NCI-H1694 treated with DMSO at 0.1 percent for 48 hours (cell line): ENCODE measurements at regions not wholly inside any gene's neighbourhood (a gene's known extent, or its start where the extent isn't known, plus 50 kb on each side); places are given as distances from the start of the nearest gene placed in this dataset.

Experiments
- DNase-seq: peaks from one replicate; lab custom pipeline; 2025; lab: John Stamatoyannopoulos, UW

DNA sequence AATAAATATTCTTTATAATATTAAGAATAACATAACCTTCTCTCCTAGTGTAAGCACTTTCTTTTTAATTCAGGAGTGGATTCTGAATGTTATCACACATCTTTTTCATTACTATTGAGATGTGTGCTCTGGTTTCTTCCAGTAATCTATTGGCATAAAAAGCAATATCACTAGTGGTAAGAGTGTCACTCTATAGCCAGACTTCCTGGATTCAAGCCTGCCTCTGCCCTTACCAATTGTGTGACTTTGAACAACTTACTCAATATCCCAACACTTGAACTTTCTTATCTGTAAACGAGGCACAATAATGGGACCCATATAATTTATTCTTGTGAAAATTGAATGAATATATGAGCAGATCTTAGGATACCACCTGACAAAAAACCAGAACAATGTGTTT lies 71.0 kb downstream of the SEM1 start:
- DNase-seq, result no peak

DNA sequence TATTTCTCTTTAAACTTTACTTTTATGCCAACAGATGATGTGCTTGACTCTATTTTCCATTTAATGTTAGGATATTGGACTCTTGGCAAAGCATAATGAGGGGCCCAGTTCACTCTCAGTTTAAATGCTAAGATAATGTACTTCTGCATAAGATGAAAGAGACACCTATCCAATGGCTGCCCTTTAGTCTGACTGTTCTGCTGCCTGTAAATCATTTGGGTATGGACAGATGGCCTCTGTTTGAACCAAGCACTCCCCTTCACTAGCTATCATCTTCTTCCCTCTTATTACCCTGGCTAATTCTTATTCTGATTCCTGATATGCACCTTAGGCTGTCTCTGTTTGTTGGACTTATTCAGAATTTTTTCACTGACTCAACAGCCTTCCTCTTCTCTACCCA lies 72.1 kb downstream of the SEM1 start:
- DNase-seq, result no peak

GRCh38 chr7:96636979-96637378 lies 72.7 kb downstream of the SEM1 start:
- no peak for DNase-seq

GRCh38 chr7:96636342-96636860 lies 73.2 kb downstream of the SEM1 start:
- DNase-seq, result no peak

DNA sequence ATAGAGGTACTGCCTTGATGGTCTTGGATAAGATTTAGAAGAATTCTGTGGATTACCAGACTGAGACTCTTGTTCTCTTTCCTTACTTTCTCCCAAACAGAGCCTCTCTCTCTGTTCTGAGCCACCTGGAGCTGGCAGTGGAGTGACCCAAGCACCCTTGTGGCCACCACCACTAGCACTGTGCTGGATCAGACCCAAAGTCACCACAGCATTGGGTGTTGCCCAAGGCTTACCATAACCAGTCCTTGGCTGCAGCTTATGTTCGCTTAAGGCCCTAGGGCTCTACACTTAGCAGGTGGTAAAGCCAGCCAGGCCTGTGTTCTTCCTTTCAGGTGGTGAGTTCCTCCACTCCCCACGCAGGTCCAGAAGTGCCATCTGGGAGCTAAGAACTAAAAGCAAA lies 79.8 kb downstream of the SEM1 start:
- no peak for DNase-seq

DNA sequence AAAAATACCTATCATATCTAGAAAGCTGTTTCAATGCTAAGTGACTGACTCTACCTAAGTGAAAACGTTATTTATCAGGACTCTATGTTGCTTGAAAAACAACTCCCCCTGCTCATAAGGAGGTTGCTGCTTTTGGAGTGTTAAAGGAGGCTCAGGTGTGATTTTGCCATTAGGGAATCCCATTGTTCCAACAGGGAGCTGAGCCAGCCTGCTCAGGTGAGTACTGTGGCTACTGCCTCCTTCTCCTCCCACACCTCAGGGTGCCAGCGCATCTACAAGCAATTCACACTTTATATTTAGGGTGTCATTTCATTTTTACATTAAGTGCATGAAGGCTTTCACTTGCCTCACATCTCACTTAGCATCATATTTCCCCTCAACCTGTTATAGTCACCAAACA lies 84.7 kb downstream of the SEM1 start:
- DNase-seq, result no peak

GRCh38 chr7:96621932-96622331 lies 87.7 kb downstream of the SEM1 start:
- DNase-seq, result no peak

DNA sequence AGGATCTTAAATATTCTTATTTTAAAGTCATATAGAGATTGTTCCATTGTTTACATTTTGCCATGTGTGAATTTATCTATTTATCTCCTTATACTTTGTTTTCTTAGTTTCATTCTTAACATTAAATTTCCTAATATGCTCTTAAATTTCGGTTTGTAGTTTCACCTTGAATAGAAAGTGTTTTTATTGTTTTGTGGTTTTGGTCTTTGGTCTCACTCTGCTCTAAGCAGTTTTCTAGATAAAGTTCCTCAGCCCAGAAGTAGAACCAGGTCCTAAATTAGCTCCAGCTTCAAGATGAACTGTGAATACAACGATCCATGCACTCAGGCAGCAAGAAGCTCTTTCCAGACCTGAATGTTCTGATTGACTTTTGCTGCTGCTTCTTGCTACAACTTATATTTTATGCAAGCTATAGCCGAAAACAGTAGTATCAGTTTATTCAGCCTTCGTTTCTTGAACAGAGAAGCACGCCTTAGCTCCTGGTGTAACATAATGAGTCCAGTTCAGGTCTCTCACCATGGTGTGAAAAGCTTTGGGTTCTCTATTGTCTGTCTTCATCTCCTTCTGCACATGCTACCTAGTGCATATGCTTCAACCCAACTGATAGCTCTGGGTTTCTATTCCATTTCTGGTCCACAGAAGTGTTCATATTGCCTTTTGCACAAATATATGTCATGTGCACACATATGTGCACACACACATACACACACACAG lies 95.3 kb downstream of the SEM1 start:
- no peak for DNase-seq

DNA sequence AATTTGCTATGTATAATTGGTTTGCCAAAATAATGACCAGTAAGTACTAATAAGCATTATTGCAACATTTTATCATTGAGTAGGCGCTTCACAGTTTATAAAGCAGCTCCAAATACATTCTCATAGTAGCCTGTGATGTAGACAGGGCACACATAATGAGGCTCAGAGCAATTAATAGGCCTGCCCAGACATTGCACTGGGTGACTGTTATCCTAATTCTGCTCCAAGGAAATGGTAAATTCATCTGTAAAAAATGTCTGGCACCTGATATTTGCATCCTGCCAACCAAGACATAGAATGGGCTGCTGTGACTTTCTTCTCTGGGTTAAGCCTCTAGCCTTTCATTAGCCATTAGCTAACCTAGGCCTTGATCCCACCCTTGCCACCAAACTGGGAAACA lies 97.6 kb downstream of the SEM1 start:
- DNase-seq, result no peak

GRCh38 chr7:96605045-96605716 lies 104.5 kb downstream of the SEM1 start:
- no peak for DNase-seq

DNA sequence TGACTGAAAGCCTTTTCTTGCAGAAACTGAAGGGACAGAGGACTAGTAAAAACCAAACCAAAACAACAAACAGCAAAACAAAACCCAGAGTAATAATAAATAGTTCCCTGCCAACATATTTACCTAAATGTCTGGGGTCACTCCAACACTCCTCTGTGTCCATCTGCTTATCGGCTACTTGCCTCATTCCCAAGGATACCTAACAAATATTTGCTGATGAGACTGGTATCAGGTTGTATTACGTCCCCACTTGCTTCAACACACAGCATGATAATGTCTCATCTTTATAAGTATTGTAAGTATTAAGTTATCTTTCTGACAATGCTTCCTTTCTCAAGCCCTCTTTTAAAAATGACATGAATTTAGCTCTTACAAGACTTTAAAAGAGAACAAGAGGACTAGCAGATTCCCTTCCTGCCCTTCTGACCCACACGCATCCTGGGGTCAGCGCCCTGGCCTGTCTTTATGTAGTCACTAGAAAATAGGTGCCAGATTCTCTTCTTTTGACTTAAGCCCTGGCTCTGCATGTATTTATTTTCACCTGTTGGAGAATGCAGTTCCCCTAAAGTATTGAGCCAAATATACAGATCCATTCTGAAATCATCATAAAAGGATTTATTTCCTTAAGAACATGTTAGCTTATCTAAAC lies 110.2 kb downstream of the SEM1 start:
- DNase-seq, result no peak

GRCh38 chr7:96598421-96598820 lies 111.2 kb downstream of the SEM1 start:
- DNase-seq, result no peak

DNA sequence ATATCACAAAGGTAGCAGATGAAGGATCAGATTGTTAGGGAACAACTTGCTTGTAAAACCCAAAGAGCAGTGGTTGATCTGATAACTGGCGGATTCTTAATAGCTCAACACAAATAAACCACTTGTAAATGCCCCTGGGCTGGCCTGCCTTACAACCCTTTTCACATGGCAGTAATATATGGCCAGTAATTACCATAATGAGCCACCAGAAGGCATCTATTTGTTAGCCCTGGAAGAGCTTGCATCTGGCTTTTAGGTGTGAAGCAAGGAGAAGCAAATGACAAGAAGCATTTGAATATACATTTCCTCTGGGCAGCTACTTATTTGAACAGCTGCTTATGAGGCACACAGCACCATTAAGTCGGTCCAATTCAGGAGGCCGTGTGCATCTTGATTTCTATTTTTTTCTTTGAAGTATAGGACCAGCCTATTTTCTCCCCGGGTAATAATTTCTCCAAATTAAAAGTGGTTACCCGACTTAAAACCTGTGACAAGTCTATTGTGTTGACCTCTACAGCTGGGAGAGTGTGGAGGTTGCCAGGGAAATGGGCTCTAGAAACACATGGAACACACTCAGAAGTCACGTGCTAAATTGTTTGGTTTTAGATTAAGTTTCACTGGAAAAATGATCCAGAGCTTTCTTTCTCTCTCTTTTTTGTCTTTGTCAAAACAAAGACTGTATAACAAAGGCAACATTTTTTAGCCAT lies 113.4 kb downstream of the SEM1 start:
- DNase-seq, result peak; percentile 3

DNA sequence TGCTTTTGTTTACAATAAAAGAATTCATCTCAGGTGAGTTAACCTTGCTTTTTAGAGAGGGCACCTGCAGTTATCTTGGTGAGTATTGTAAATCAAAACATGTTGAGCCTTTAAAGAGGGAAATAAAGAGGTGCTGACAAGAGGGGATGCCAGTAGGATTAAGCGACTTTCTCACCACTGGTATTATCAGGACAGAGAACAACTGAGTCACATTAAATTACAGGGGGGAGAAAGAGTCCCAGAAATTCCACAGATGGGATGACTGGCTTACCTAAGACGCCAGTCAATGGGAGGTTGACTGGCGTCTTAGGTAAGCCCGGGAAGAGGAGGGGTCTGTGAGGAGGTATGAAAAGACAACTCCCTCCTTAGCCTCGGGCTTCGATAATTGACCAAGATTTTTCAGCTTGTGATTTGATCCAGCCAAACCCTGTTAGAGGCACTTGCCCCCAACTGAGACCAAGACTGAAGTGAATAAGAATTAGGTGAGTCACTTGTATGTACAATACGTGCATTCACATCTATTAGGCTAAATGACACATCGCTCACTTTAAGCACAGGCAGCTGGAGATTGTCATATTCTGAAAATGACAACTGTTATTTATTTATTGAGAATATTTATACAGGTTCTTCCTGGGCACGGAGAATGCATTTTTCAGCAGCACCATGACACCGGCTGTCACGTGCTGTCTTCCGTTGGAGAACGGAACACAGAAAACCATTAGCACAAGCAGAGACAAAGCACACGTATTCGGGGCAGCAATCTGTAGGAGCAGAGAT lies 117.6 kb downstream of the SEM1 start:
- DNase-seq, result no peak

GRCh38 chr7:96591159-96591899 lies 118.3 kb downstream of the SEM1 start:
- DNase-seq, result no peak

DNA sequence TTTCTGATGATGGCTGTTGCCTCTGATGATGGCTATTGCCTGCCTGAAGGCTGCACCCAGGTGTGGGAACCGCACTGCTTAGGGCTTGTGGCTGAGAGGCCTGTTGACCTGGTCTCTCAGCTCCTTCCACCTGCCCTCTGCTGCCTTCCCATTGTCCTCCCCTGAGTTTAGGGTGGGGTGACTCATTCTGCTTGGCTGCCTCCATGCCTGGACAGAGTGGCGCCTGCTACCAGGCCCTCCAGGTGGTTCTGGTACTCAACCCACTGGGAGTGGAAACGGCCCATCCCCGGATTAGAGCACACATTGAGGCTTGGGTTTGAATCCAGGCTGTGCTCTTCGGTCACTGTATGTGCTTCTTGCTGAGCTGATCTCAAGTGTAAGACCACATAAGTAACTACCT lies 120.6 kb downstream of the SEM1 start:
- no peak for DNase-seq

DNA sequence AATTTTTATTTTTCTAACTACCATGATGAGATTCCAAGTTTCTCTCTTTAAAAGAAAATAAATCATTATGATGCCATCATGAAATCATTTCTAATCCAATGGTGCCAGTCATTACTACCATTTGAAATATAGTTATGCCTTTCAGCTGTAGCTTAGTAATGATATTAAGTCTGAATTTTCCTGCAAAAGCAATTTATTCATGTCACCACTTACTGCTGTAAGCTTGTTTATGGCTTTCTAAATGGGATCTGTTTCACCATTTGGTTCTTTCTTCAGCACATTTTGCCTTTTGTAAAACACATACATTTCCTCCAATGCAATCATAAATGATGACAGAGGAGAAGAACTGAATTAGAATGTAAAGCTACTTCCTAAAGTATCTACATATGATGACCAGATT lies 130.5 kb downstream of the SEM1 start:
- no peak for DNase-seq

- no peak for DNase-seq
Observed at GRCh38 chr7:96578606-96579005, 131.0 kb downstream of the SEM1 start.

DNA sequence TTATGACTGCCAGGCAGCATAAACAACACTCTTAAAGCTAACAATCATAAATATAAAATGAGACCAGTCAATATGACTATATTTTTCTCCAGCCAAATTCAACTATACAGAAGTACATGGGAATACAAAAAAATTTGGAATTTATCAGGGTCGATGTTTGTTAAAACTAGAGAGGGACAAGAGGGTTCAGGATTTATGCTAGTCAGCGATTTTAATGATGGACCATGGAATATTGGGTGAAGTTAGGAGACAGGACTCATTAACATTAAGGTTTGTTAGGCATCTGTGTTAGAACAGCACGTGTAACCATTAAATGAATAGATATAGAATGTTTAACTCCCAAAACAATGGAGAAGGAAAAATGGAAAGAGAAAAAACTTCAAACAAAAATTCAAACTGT lies 146.2 kb downstream of the SEM1 start:
- no peak for DNase-seq

DNA sequence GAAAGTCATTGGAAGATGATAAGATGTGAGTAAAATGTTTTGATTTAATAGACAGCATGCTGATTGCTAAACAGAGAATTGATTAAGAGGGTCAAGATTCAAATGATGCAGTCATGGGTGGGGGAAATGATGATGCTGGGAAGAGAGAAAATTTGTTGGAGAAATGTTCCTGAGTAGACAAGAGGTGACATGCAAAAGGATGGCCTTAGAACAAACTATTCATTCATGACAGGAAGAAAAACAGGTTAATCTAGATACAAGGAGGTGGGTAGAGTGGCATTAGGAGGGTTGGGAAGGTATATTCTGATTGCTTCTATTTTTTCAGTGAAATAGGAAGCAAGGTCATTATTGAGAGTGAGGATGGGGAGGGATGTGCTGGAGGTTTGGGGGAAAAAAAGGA lies 146.7 kb downstream of the SEM1 start:
- DNase-seq, result no peak

DNA sequence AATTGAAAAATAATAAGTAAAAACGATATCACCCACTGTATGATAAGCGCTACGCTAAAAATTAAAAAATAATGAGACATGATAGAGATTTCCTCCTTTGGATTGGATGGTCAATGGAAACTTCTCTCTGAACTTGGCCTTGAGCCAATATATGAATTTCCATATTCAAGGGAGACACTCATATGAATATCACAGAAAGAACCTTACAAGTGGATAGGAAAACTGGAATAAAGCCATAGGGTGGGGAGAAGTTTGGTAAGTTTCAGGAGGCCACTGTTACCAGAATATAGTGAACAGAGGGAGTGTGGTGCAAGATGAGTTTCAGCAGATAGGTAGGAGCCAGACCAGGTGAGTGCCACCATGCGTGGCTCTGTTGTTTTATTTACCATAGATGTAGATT lies 147.2 kb downstream of the SEM1 start:
- DNase-seq, result no peak
